K562 (cell line): ENCODE measurements at regions not wholly inside any gene's neighbourhood (a gene's known extent, or its start where the extent isn't known, plus 50 kb on each side); places are given as distances from the start of the nearest gene placed in this dataset.

Experiments used
- ATAC-seq: fragments of 200-7000 bp; cut with Tn5 transposase; 3 replicates; pipeline ENCODE4 v1.9.1; 2020; ENCODE audit warnings: moderate library complexity
- BruUV-seq: library from RNA; stranded (reverse); fragments of 400-500 nt; replicated peaks from 2 replicates; lab custom pipeline; 2021; lab: Mats Ljungman, UMichigan
- CTCF ChIA-PET: fragments of 300-600 bp; formaldehyde crosslinking; extraction: SDS; loops from one replicate; lab custom pipeline; 2021; ENCODE audit warnings: low intra/inter-chr PET ratio; lab: Yijun Ruan, JAX
- POLR2A ChIA-PET: fragments of 300-600, 350-650 bp; sonication (Branson Sonifier 250); formaldehyde crosslinking; extraction: SDS; loops from one replicate; lab custom pipeline; 2021; ENCODE audit warnings: antibody characterized with exemption, inconsistent platforms; lab: Yijun Ruan, JAX
- DNase-seq, 4 experiments: peaks; one replicate each; pipeline versions ENCODE4 v3.0.0 to v3.0.0-alpha.2; 2011 to 2018; ENCODE audit warnings: low spot score in 3 of 4, mixed read lengths in 3 of 4; ENCODE audit errors: extremely low read depth in 1 of 4
- FAIRE-seq: peaks from 2 replicates; lab custom pipeline; 2011; peaks lifted over from hg19 to GRCh38; lab: Jason Lieb, UNC
- H2AFZ ChIP-seq: 2 replicates; pipeline ENCODE4 v1.6.0; 2011; ENCODE audit warnings: low read depth, low read length, control low read depth, inconsistent platforms
- H3K27ac ChIP-seq: fragments of 200-600 bp; 3 replicates; pipeline ENCODE4 v1.8.0; 2011; ENCODE audit warnings: low read depth, mild to moderate bottlenecking, control low read depth, inconsistent platforms, low read length, moderate library complexity, mixed read lengths; ENCODE audit errors: extremely low read depth
- H3K27me3 ChIP-seq, 2 experiments: fragments of 300-600 bp in 1 of 2; 2 replicates in 1 of 2; 3 replicates in 1 of 2; pipeline versions ENCODE4 v1.6.0 to v1.8.0; 2011; ENCODE audit warnings: inconsistent platforms in 2 of 2, low read length in 2 of 2, mild to moderate bottlenecking in 1 of 2, mixed read lengths in 1 of 2, moderate library complexity in 1 of 2; ENCODE audit not compliant: control insufficient read depth in 2 of 2, insufficient read depth in 2 of 2
- H3K36me3 ChIP-seq: fragments of 300-600 bp; 3 replicates; pipeline ENCODE4 v1.8.0; 2011; ENCODE audit warnings: mild to moderate bottlenecking, low read length, inconsistent platforms; ENCODE audit not compliant: control insufficient read depth, insufficient read depth
- H3K4me1 ChIP-seq, 2 experiments: fragments of 200-600 bp in 1 of 2; replicated peaks in 1 of 2; 2 replicates in 1 of 2; 3 replicates in 1 of 2; pipeline versions ENCODE4 v1.5.1 to v1.8.0; 2011; ENCODE audit warnings: inconsistent platforms in 2 of 2, low read length in 2 of 2, mild to moderate bottlenecking in 1 of 2, mixed read lengths in 1 of 2, moderate library complexity in 1 of 2; ENCODE audit not compliant: control insufficient read depth in 2 of 2, insufficient read depth in 2 of 2
- H3K4me2 ChIP-seq: 2 replicates; pipeline ENCODE4 v1.6.1; 2011; ENCODE audit warnings: low read length, control low read depth, inconsistent platforms, mixed read lengths; ENCODE audit not compliant: insufficient read depth
- H3K4me3 ChIP-seq: fragments of 200-600 bp; sonication (generic), shearing (Covaris generic); 2 replicates; pipeline ENCODE4 v1.5.1; 2016; ENCODE audit warnings: control low read depth, inconsistent platforms
- H3K79me2 ChIP-seq: fragments of 200-600 bp; 3 replicates; pipeline ENCODE4 v1.8.0; 2011; ENCODE audit warnings: low read length, inconsistent platforms; ENCODE audit not compliant: control insufficient read depth, insufficient read depth
- H3K9ac ChIP-seq, 2 experiments: 2 replicates each; pipeline versions ENCODE4 v1.6.0 to v1.6.1; 2011; ENCODE audit warnings: low read depth in 2 of 2, low read length in 2 of 2, control low read depth in 1 of 2, inconsistent platforms in 1 of 2, mild to moderate bottlenecking in 1 of 2, mixed read lengths in 1 of 2; ENCODE audit not compliant: insufficient read depth in 1 of 2
- H3K9me1 ChIP-seq: one replicate; pipeline ENCODE4 v1.6.0; 2011; ENCODE audit warnings: inconsistent platforms, mild to moderate bottlenecking, low read length, moderate library complexity; ENCODE audit not compliant: control insufficient read depth, insufficient read depth
- H3K9me3 ChIP-seq: replicated peaks from 2 replicates; pipeline ENCODE4 v1.5.1; 2011; ENCODE audit warnings: low read depth, low read length, inconsistent platforms; ENCODE audit not compliant: control insufficient read depth, insufficient read depth
- H4K20me1 ChIP-seq: replicated peaks from 2 replicates; pipeline ENCODE4 v1.6.1; 2011; ENCODE audit warnings: low read length, inconsistent platforms, mixed read lengths; ENCODE audit not compliant: control insufficient read depth, insufficient read depth
- CAMTA2 ChIP-seq: fragments of 250-450 bp; sonication (Bioruptor Pico); conservative IDR thresholded peaks from 2 replicates; pipeline ENCODE4 v1.5.1; 2022
- FOXA1 ChIP-seq: fragments of 450-650 bp; IDR thresholded peaks from 2 replicates; pipeline ENCODE4 v1.6.1; 2016; ENCODE audit warnings: mild to moderate bottlenecking, borderline replicate concordance
- PCBP2 ChIP-seq: fragments of 200-400 bp; formaldehyde crosslinking; IDR thresholded peaks from 2 replicates; pipeline ENCODE4 v1.6.1; 2018; ENCODE audit warnings: low read length, low read depth, mild to moderate bottlenecking, moderate library complexity; ENCODE audit not compliant: poor library complexity, severe bottlenecking
- RAD51 ChIP-seq: fragments of 450-650 bp; IDR thresholded peaks from 2 replicates; pipeline ENCODE4 v1.7.1; 2016; ENCODE audit warnings: low read depth, mild to moderate bottlenecking, borderline replicate concordance
- RB1 ChIP-seq: fragments of 450-650 bp; IDR thresholded peaks from 2 replicates; pipeline ENCODE4 v1.6.1; 2017; ENCODE audit warnings: low read depth, mild to moderate bottlenecking
- SIN3B ChIP-seq: fragments of 450-650 bp; IDR thresholded peaks from 2 replicates; pipeline ENCODE4 v1.6.1; 2017; ENCODE audit warnings: low read depth, mild to moderate bottlenecking, moderate library complexity
- SMARCB1 ChIP-seq: IDR thresholded peaks from 2 replicates; pipeline ENCODE4 v1.6.1; 2011; ENCODE audit warnings: improper control_type of control experiment, low read depth; ENCODE audit not compliant: insufficient read length
- ZC3H11A ChIP-seq: IDR thresholded peaks from 2 replicates; pipeline ENCODE4 v1.6.1; 2012; ENCODE audit warnings: low read depth, low read length, improper control_type of control experiment
- ZNF121 ChIP-seq: sonication (generic); formaldehyde crosslinking; conservative IDR thresholded peaks from 2 replicates; pipeline ENCODE4 v1.8.0; 2022; ENCODE audit warnings: missing genetic modification reagents
- WGBS: fragments of 100-300 bp; shearing (Covaris generic); methylation state at CpG from one replicate; pipeline ENCODE4 v1.1.6; 2016; ENCODE audit warnings: low coverage, mixed read lengths; ENCODE audit not compliant: insufficient coverage; ENCODE audit errors: missing lambda C conversion rate; 5-methylcytosine and 5-hydroxymethylcytosine counted together
- in situ Hi-C: fragments of 300-500 bp; cut with MboI; formaldehyde crosslinking; loops from 4 replicates; pipeline ENCODE4 v1.15.0; 2018; ENCODE audit warnings: inconsistent platforms, mixed read lengths
- intact Hi-C: fragments of 100-400 bp; cut with micrococcal nuclease; formaldehyde crosslinking; loops from 2 replicates; pipeline ENCODE4 v1.14.2; 2022
- TF ChIP-seq, protein P1 (sequence below): IDR thresholded peaks from 3 replicates; pipeline ENCODE4 v1.6.1; 2011; ENCODE audit warnings: borderline replicate concordance, mild to moderate bottlenecking; ENCODE audit not compliant: insufficient read length, insufficient read depth
- TF ChIP-seq, protein P2 (sequence below), 2 experiments: fragments of 150-350 bp in 1 of 2; IDR thresholded peaks; 2 replicates each; pipeline ENCODE4 v1.6.1; 2012 to 2016; ENCODE audit warnings: low read depth in 2 of 2, low read length in 2 of 2, mild to moderate bottlenecking in 1 of 2, moderate library complexity in 1 of 2

DNA sequence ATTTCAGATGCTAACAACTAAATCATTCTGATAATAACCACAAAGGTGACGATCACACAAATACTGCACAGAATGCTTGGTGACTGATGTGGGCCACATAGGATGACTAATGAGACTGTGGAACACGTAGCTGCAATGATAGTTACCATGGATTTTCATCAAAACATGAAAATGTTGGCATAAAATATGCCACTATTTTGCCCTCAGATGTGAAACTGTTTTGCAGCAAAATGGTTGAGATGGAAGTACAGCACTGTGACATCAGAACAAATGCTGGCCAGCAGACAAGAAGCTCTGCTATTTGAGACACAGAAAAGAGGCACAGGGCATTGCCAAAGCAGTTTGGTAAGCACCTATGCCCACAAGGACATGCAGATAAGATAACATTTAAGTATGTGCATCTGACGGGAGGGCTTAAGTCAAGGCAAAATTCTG is 83.8 kb downstream of the NIBAN1 start:
- Histone ChIP-seq H4K20me1 (no peaks in the 10 kb centered on the region), H2AFZ (no peak overlapping the region), H3K9me3 (no peaks in the 10 kb centered on the region), H3K4me3 (no peak overlapping the region), H3K4me1 (no peaks in the 10 kb centered on the region), H3K27ac (no peak overlapping the region), H3K27me3 (no peaks in the 10 kb centered on the region), H3K9ac (no peak overlapping the region), H3K79me2 (no peaks in the 10 kb centered on the region), H3K36me3 (peaks cover 11% of the 10 kb centered on the region; the same call in 2 of the 3 replicates), H3K9me1 (no peaks in the 10 kb centered on the region), H3K4me2 (no peak overlapping the region)
- in situ Hi-C loops, result no loop called here
- intact Hi-C loops, result no loop called here
- ATAC-seq, result no peak
- ChIA-PET POLR2A (interaction anchor here (1.2 kb wide), 2 partner anchors 10 to 30 kb away, joined by 3 read pairs; no protein-coding TSS in a partner anchor), CTCF (no interaction called here)
- DNase-seq, result no peak
- BruUV-seq, result no TSS peak
- 45% methylated on average over 3 of the region's 3 CpGs for WGBS
- TF ChIP-seq, protein P1, sequence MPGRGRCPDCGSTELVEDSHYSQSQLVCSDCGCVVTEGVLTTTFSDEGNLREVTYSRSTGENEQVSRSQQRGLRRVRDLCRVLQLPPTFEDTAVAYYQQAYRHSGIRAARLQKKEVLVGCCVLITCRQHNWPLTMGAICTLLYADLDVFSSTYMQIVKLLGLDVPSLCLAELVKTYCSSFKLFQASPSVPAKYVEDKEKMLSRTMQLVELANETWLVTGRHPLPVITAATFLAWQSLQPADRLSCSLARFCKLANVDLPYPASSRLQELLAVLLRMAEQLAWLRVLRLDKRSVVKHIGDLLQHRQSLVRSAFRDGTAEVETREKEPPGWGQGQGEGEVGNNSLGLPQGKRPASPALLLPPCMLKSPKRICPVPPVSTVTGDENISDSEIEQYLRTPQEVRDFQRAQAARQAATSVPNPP, result no peak
- TF ChIP-seq RB1 (no peak), PCBP2 (no peak), RAD51 (no peak)
- FAIRE-seq, result no peak

GRCh38 chr1:184889902-184890301 is 84.4 kb downstream of the NIBAN1 start:
- Histone ChIP-seq H3K4me3 (no peak overlapping the region), H3K36me3 (peaks cover 11% of the 10 kb centered on the region; the same call in 2 of the 3 replicates), H3K4me1 (no peaks in the 10 kb centered on the region), H3K9me1 (no peaks in the 10 kb centered on the region), H3K79me2 (no peaks in the 10 kb centered on the region), H2AFZ (no peak overlapping the region), H3K27ac (no peak overlapping the region), H3K9ac (no peak overlapping the region), H4K20me1 (no peaks in the 10 kb centered on the region), H3K27me3 (no peaks in the 10 kb centered on the region), H3K4me2 (no peak overlapping the region), H3K9me3 (no peaks in the 10 kb centered on the region)
- no peak for ATAC-seq
- in situ Hi-C loops (no loop called here), intact Hi-C loops (no loop called here)
- FAIRE-seq, result no peak
- CTCF ChIA-PET, result no interaction called here
- POLR2A ChIA-PET, result interaction anchor here (1.2 kb wide), 1 partner anchor 9 kb away, joined by 3 read pairs; no protein-coding TSS in a partner anchor
- no peak for DNase-seq
- no TSS peak for BruUV-seq
- WGBS, result 49% methylated on average over 3 of the region's 3 CpGs
- TF ChIP-seq SIN3B (no peak), SMARCB1 (no peak), ZNF121 (CRISPR knock-in tag) (no peak), FOXA1 (no peak), CAMTA2 (no peak), ZC3H11A (no peak)
- TF ChIP-seq, protein P2, sequence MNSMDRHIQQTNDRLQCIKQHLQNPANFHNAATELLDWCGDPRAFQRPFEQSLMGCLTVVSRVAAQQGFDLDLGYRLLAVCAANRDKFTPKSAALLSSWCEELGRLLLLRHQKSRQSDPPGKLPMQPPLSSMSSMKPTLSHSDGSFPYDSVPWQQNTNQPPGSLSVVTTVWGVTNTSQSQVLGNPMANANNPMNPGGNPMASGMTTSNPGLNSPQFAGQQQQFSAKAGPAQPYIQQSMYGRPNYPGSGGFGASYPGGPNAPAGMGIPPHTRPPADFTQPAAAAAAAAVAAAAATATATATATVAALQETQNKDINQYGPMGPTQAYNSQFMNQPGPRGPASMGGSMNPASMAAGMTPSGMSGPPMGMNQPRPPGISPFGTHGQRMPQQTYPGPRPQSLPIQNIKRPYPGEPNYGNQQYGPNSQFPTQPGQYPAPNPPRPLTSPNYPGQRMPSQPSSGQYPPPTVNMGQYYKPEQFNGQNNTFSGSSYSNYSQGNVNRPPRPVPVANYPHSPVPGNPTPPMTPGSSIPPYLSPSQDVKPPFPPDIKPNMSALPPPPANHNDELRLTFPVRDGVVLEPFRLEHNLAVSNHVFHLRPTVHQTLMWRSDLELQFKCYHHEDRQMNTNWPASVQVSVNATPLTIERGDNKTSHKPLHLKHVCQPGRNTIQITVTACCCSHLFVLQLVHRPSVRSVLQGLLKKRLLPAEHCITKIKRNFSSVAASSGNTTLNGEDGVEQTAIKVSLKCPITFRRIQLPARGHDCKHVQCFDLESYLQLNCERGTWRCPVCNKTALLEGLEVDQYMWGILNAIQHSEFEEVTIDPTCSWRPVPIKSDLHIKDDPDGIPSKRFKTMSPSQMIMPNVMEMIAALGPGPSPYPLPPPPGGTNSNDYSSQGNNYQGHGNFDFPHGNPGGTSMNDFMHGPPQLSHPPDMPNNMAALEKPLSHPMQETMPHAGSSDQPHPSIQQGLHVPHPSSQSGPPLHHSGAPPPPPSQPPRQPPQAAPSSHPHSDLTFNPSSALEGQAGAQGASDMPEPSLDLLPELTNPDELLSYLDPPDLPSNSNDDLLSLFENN (IDR thresholded peaks at IDR 0.05; ENCODE audit: low read depth in 2 of 2, low read length in 2 of 2), result no peak
